H9 (cell line): ENCODE measurements at regions not wholly inside any gene's neighbourhood (a gene's known extent, or its start where the extent isn't known, plus 50 kb on each side); places are given as distances from the start of the nearest gene placed in this dataset.

Experiments used
- DNase-seq: peaks from one replicate; pipeline ENCODE4 v3.0.0-alpha.2; 2017
- H2AFZ ChIP-seq: one replicate; pipeline ENCODE4 v1.6.1; 2013; ENCODE audit warnings: mild to moderate bottlenecking, low read length, control low read depth, moderate library complexity
- H2AK5ac ChIP-seq: 2 replicates; pipeline ENCODE4 v1.6.1; 2013; ENCODE audit warnings: low read length, control low read depth, mixed read lengths; ENCODE audit not compliant: insufficient read length
- H2BK120ac ChIP-seq: one replicate; pipeline ENCODE4 v1.6.1; 2013; ENCODE audit warnings: low read depth, mild to moderate bottlenecking, low read length, control low read depth, inconsistent platforms; ENCODE audit not compliant: poor library complexity, severe bottlenecking
- H2BK12ac ChIP-seq: 2 replicates; pipeline ENCODE4 v1.6.1; 2013; ENCODE audit warnings: low read length, control low read depth, mixed read lengths, low read depth; ENCODE audit not compliant: insufficient read length
- H2BK15ac ChIP-seq: 2 replicates; pipeline ENCODE4 v1.6.1; 2013; ENCODE audit warnings: low read depth, low read length, control low read depth
- H2BK20ac ChIP-seq: one replicate; pipeline ENCODE4 v1.6.1; 2013; ENCODE audit warnings: low read depth, mild to moderate bottlenecking, low read length, control low read depth, inconsistent platforms; ENCODE audit not compliant: poor library complexity, severe bottlenecking
- H2BK5ac ChIP-seq: 2 replicates; pipeline ENCODE4 v1.6.1; 2013; ENCODE audit warnings: low read length, control low read depth, mixed read lengths; ENCODE audit not compliant: insufficient read length
- H3K14ac ChIP-seq: 2 replicates; pipeline ENCODE4 v1.6.1; 2013; ENCODE audit warnings: low read length, control low read depth; ENCODE audit not compliant: insufficient read depth
- H3K18ac ChIP-seq: 2 replicates; pipeline ENCODE4 v1.6.1; 2013; ENCODE audit warnings: low read depth, mild to moderate bottlenecking, mixed read lengths, low read length, control low read depth; ENCODE audit not compliant: insufficient read length
- H3K23ac ChIP-seq: 2 replicates; pipeline ENCODE4 v1.6.1; 2013; ENCODE audit warnings: low read length, control low read depth, mixed read lengths, low read depth; ENCODE audit not compliant: insufficient read length
- H3K23me2 ChIP-seq: 2 replicates; pipeline ENCODE4 v1.6.1; 2013; ENCODE audit warnings: low read depth, mild to moderate bottlenecking, mixed read lengths, low read length, control low read depth; ENCODE audit not compliant: insufficient read length, poor library complexity, severe bottlenecking
- H3K27ac ChIP-seq: 2 replicates; pipeline ENCODE4 v1.5.1; 2013; ENCODE audit warnings: low read length, control low read depth, mixed read lengths, low read depth; ENCODE audit not compliant: insufficient read length
- H3K27me3 ChIP-seq: 2 replicates; pipeline ENCODE4 v1.6.1; 2013; ENCODE audit warnings: low read length, control low read depth, inconsistent platforms; ENCODE audit not compliant: insufficient read depth
- H3K4ac ChIP-seq: 2 replicates; pipeline ENCODE4 v1.6.1; 2013; ENCODE audit warnings: low read depth, mild to moderate bottlenecking, control low read depth, inconsistent platforms, low read length, moderate library complexity
- H3K4me1 ChIP-seq: 2 replicates; pipeline ENCODE4 v1.6.1; 2013; ENCODE audit warnings: low read length, control low read depth, inconsistent platforms; ENCODE audit not compliant: insufficient read depth
- H3K4me2 ChIP-seq: 2 replicates; pipeline ENCODE4 v1.6.1; 2013; ENCODE audit warnings: low read length, control low read depth, mixed read lengths; ENCODE audit not compliant: insufficient read length, insufficient read depth
- H3K56ac ChIP-seq: 2 replicates; pipeline ENCODE4 v1.6.1; 2013; ENCODE audit warnings: low read depth, mild to moderate bottlenecking, mixed read lengths, low read length, control low read depth; ENCODE audit not compliant: insufficient read length
- H3K79me1 ChIP-seq: 2 replicates; pipeline ENCODE4 v1.6.1; 2013; ENCODE audit warnings: low read depth, mild to moderate bottlenecking, moderate library complexity, low read length, control low read depth, inconsistent platforms; ENCODE audit not compliant: insufficient read depth, poor library complexity, severe bottlenecking
- H3K79me2 ChIP-seq: 2 replicates; pipeline ENCODE4 v1.6.1; 2013; ENCODE audit warnings: low read length, control low read depth, inconsistent platforms; ENCODE audit not compliant: insufficient read depth
- H3K9ac ChIP-seq: 2 replicates; pipeline ENCODE4 v1.6.1; 2013; ENCODE audit warnings: low read length, control low read depth, mixed read lengths; ENCODE audit not compliant: insufficient read length; ENCODE audit errors: extremely low read depth
- H3K9me3 ChIP-seq: one replicate; pipeline ENCODE4 v1.6.1; 2013; ENCODE audit warnings: low read depth, low read length, inconsistent platforms; ENCODE audit not compliant: control insufficient read depth
- H3T11ph ChIP-seq: one replicate; pipeline ENCODE4 v1.6.1; 2013; ENCODE audit warnings: mild to moderate bottlenecking, low read length, control low read depth, inconsistent platforms
- H4K20me1 ChIP-seq: one replicate; pipeline ENCODE4 v1.6.1; 2013; ENCODE audit not compliant: control insufficient read depth, insufficient read length, insufficient read depth
- H4K5ac ChIP-seq: 2 replicates; pipeline ENCODE4 v1.6.1; 2013; ENCODE audit warnings: low read depth, mild to moderate bottlenecking, mixed read lengths, low read length, control low read depth; ENCODE audit not compliant: insufficient read length
- H4K8ac ChIP-seq: replicated peaks from 2 replicates; pipeline ENCODE4 v1.6.1; 2013; ENCODE audit warnings: low read length, control low read depth, mixed read lengths, low read depth; ENCODE audit not compliant: insufficient read length
- H4K91ac ChIP-seq: 2 replicates; pipeline ENCODE4 v1.6.1; 2013; ENCODE audit warnings: low read depth, mild to moderate bottlenecking, moderate library complexity, mixed read lengths, low read length, control low read depth; ENCODE audit not compliant: insufficient read length
- H3K27ac Mint-ChIP-seq, 3 experiments: 2 replicates in 2 of 3; 3 replicates in 1 of 3; pipeline ENCODE4 v1.8.0; 2020 to 2021; ENCODE audit warnings: mixed read lengths in 3 of 3, mild to moderate bottlenecking in 1 of 3, moderate library complexity in 1 of 3
- H3K27me3 Mint-ChIP-seq: 2 replicates; pipeline ENCODE4 v1.8.0; 2021; ENCODE audit warnings: low read depth, mild to moderate bottlenecking, moderate library complexity, mixed read lengths
- H3K36me3 Mint-ChIP-seq, 3 experiments: 2 replicates in 2 of 3; 3 replicates in 1 of 3; pipeline ENCODE4 v1.8.0; 2020 to 2021; ENCODE audit warnings: low read depth in 3 of 3, mixed read lengths in 3 of 3; ENCODE audit not compliant: insufficient read depth in 1 of 3
- H3K4me1 Mint-ChIP-seq, 2 experiments: 2 replicates each; pipeline ENCODE4 v1.8.0; 2020; ENCODE audit warnings: mixed read lengths in 2 of 2
- H3K4me3 Mint-ChIP-seq, 2 experiments: 2 replicates in 1 of 2; 3 replicates in 1 of 2; pipeline ENCODE4 v1.8.0; 2020 to 2021; ENCODE audit warnings: mild to moderate bottlenecking in 2 of 2, mixed read lengths in 2 of 2, moderate library complexity in 1 of 2
- H3K9me3 Mint-ChIP-seq, 2 experiments: 2 replicates in 1 of 2; 3 replicates in 1 of 2; pipeline ENCODE4 v1.8.0; 2020; ENCODE audit warnings: mild to moderate bottlenecking in 2 of 2, mixed read lengths in 2 of 2, moderate library complexity in 1 of 2
- CTCF ChIP-seq: fragments of 200-600 bp; sonication (generic); conservative IDR thresholded peaks from 3 replicates; pipeline ENCODE4 v1.8.0; 2021; ENCODE audit warnings: antibody characterized with exemption, mild to moderate bottlenecking
- WGBS: extraction: QIAGEN DNeasy Blood & Tissue Kit; methylation state at CpG from one replicate; pipeline ENCODE4 v1.1.7; 2013; ENCODE audit warnings: missing lambda C conversion rate, low lambda C conversion rate, mixed read lengths; ENCODE audit not compliant: insufficient read length; ENCODE audit errors: extremely low coverage; 5-methylcytosine and 5-hydroxymethylcytosine counted together

- Histone ChIP-seq H3K18ac (no peak overlapping the region), H3K4me1 (no peaks in the 10 kb centered on the region; the same call in 1 of the 2 replicates), H3K9ac (no peak overlapping the region), H3K4ac (no peak overlapping the region), H3K23ac (no peak overlapping the region), H2BK20ac (no peak overlapping the region), H2AK5ac (no peak overlapping the region), H4K91ac (no peak overlapping the region), H3K14ac (no peak overlapping the region), H4K8ac (no peak overlapping the region), H3K23me2 (no peaks in the 10 kb centered on the region), H3K27me3 (no peaks in the 10 kb centered on the region), H2BK12ac (no peak overlapping the region), H4K20me1 (no peaks in the 10 kb centered on the region), H3K9me3 (no peaks in the 10 kb centered on the region), H3K79me2 (no peaks in the 10 kb centered on the region), H3K4me2 (no peak overlapping the region), H2BK120ac (no peak overlapping the region), H2BK15ac (no peak overlapping the region), H3T11ph (no peak overlapping the region), H2BK5ac (no peak overlapping the region), H4K5ac (no peak overlapping the region), H3K56ac (no peak overlapping the region), H3K27ac (no peak overlapping the region), H3K79me1 (no peaks in the 10 kb centered on the region), H2AFZ (no peak overlapping the region)
- no peak for TF ChIP-seq CTCF
- Mint-ChIP-seq H3K4me1 (peaks cover 7% of the 10 kb centered on the region in 2 experiments; a peak in 3 of 4 replicates), H3K4me3 (no peak overlapping the region), H3K9me3 (no peaks in the 10 kb centered on the region), H3K27me3 (no peaks in the 10 kb centered on the region), H3K27ac (no peak overlapping the region), H3K36me3 (no peaks in the 10 kb centered on the region)
- WGBS, result no CpG with 5 or more reads among the region's 3 CpGs
- no peak for DNase-seq
These were observed 694.4 kb upstream of the CITED2 start for GRCh38 chr6:140068801-140069200.
